ENCODE measurements at regions not wholly inside any gene's neighbourhood (a gene's known extent, or its start where the extent isn't known, plus 50 kb on each side); places are given as distances from the start of the nearest gene placed in this dataset.

DNA sequence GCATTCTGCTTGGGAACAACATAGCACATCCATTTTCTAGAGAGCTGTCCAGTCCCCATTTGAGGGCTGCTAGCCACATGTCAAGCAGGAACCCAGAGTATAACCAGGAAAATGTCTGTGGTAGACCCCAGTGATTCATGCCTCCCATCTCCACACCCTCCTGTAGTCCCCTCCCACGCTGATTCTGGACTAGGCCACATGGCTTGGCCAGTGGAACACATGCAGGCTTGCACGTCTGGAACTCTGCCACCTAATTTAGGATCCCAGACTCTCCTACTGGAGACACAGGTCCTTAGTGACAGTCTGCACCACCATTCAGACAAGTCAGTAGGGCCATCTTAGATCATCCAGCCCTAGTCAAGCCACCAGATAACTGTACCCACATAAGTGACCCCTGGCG, 149.8 kb downstream of the ZIC5 start:
- Mint-ChIP-seq H3K4me1 (ENCODE audit: unreplicated experiment) (no peaks in the 10 kb centered on the region), H3K9me3 (no peaks in the 10 kb centered on the region), H3K27me3 (peaks cover 3% of the 10 kb centered on the region), H3K36me3 (no peaks in the 10 kb centered on the region), H3K4me3 (no peak overlapping the region), H3K27ac (no peak overlapping the region)
- TF ChIP-seq, protein P1, sequence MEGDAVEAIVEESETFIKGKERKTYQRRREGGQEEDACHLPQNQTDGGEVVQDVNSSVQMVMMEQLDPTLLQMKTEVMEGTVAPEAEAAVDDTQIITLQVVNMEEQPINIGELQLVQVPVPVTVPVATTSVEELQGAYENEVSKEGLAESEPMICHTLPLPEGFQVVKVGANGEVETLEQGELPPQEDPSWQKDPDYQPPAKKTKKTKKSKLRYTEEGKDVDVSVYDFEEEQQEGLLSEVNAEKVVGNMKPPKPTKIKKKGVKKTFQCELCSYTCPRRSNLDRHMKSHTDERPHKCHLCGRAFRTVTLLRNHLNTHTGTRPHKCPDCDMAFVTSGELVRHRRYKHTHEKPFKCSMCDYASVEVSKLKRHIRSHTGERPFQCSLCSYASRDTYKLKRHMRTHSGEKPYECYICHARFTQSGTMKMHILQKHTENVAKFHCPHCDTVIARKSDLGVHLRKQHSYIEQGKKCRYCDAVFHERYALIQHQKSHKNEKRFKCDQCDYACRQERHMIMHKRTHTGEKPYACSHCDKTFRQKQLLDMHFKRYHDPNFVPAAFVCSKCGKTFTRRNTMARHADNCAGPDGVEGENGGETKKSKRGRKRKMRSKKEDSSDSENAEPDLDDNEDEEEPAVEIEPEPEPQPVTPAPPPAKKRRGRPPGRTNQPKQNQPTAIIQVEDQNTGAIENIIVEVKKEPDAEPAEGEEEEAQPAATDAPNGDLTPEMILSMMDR (conservative IDR thresholded peaks at IDR 0.05) = no peak
- DNase-seq (ENCODE audit: extremely low spot score, unreplicated experiment) = no peak

DNA sequence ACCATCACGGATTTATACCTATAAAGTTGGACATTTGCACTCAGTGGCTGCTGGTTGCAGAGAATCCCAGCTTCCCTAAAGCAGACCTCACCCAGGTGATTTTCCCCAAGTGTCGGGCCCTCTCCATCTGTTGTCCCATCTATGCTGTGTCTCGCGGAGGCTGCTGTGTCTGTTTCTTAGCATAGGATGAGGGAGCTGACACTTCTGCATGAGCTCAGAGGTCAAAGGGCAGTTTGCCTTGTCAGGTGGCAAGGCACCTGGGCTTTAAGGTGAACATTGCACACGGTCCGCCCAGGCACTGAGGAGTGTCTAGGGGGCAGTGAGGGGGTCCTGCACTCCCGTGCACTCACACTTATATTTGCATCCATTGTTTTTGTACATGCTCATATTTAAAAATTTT, 151.6 kb downstream of the ZIC5 start:
- H3K27ac Mint-ChIP-seq = no peak overlapping the region
- H3K4me3 Mint-ChIP-seq = no peak overlapping the region
- DNase-seq (ENCODE audit: extremely low spot score, unreplicated experiment) = no peak
- peaks cover 3% of the 10 kb centered on the region for H3K27me3 Mint-ChIP-seq
- no peaks in the 10 kb centered on the region for H3K9me3 Mint-ChIP-seq
- H3K36me3 Mint-ChIP-seq = no peaks in the 10 kb centered on the region
- H3K4me1 Mint-ChIP-seq (ENCODE audit: unreplicated experiment) = no peaks in the 10 kb centered on the region
- TF ChIP-seq, protein P1 (conservative IDR thresholded peaks at IDR 0.05) = no peak

DNA sequence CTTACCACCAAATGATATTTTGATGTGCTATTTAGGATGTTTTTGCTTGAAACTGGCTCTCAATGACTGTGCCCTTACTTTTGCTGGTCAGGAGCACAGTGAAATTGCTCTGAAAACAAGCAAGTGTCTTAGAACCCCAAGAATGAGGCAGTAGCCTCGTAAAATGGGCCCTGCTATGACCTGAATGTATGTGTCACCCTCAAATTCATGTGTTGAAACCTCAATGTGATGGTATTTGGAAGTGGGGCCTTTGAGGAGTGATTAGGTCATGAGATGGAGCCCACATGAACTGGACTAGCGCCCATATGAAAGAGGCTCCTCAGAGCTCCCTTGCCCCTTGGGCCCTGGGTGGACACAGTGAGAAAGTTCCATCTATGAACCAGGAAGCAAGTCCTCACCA, 155.2 kb downstream of the ZIC5 start:
- H3K4me1 Mint-ChIP-seq (ENCODE audit: unreplicated experiment) = no peaks in the 10 kb centered on the region
- no peak overlapping the region for H3K27ac Mint-ChIP-seq
- no peak for DNase-seq (ENCODE audit: extremely low spot score, unreplicated experiment)
- H3K9me3 Mint-ChIP-seq = no peaks in the 10 kb centered on the region
- no peaks in the 10 kb centered on the region for H3K36me3 Mint-ChIP-seq
- H3K27me3 Mint-ChIP-seq = peaks cover 3% of the 10 kb centered on the region
- no peak overlapping the region for H3K4me3 Mint-ChIP-seq
- TF ChIP-seq, protein P1 (conservative IDR thresholded peaks at IDR 0.05) = no peak

DNA sequence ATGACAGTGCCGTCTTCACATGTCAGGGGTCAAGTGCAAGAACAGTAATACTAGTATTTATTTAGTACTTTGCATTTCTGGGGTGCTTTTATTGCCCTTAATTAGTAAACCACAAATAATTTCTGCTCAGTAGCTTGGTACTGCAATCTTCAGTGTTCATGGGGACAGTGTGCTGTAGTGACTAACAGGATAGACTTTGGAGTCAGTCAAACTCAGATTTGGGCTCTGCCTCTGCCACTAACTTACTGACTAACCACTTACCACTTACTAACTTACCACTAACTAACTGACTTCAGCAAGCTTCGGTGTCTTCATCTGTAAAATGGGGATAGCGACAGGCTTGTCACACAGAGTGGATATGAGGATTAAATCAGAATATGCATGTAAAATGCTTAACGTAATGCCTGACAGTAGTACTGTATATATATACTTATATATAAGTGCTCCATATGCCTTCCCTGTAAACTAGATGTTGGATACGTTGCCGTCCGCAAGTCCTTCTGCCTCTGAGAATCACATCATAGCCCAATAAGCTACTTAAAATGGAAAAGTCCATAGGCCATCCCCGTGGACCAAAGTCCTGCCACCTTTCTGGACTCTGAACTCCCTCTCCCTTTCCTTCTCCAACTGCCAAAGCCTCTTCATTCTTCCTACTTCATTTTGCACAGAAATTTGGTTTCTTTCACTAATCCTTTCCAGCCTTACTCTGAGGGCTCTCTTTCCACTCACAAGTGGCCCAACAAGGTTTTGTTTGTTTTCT, 158.1 kb downstream of the ZIC5 start:
- no peak for DNase-seq (ENCODE audit: extremely low spot score, unreplicated experiment)
- peaks cover 3% of the 10 kb centered on the region for H3K27me3 Mint-ChIP-seq
- no peak overlapping the region for H3K4me3 Mint-ChIP-seq
- H3K27ac Mint-ChIP-seq = no peak overlapping the region
- no peaks in the 10 kb centered on the region for H3K9me3 Mint-ChIP-seq
- TF ChIP-seq, protein P1 (conservative IDR thresholded peaks at IDR 0.05) = no peak
- no peaks in the 10 kb centered on the region for H3K36me3 Mint-ChIP-seq
- no peaks in the 10 kb centered on the region for H3K4me1 Mint-ChIP-seq (ENCODE audit: unreplicated experiment)

DNA sequence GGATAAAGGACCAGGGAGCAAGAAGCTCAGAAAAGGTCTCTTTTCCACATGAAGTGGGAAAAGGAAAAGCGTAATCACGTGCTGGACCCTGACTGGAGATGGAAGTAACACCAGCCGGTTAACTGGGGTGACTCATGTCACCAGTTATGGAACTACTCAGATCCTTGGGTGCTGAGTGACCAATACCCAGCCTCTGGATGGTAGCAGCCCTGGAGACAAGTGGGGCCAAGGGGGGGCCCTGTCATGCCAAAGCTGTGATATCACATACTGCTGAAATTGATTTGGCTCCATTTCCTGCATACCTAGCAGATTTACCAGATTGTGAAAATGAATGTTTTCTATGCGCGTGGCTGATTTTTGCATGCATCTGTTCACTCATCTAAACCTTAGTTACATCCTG, 158.9 kb downstream of the ZIC5 start:
- Mint-ChIP-seq H3K4me3 (no peak overlapping the region), H3K9me3 (no peaks in the 10 kb centered on the region), H3K27ac (no peak overlapping the region), H3K4me1 (ENCODE audit: unreplicated experiment) (no peaks in the 10 kb centered on the region), H3K27me3 (peaks cover 3% of the 10 kb centered on the region), H3K36me3 (no peaks in the 10 kb centered on the region)
- TF ChIP-seq, protein P1 (conservative IDR thresholded peaks at IDR 0.05) = no peak
- no peak for DNase-seq (ENCODE audit: extremely low spot score, unreplicated experiment)
